PC-3 (cell line): ENCODE measurements at regions not wholly inside any gene's neighbourhood (a gene's known extent, or its start where the extent isn't known, plus 50 kb on each side); places are given as distances from the start of the nearest gene placed in this dataset.

Source experiments
- CTCF ChIP-seq: fragments of 300-600 bp; sonication (generic); conservative IDR thresholded peaks from 2 replicates; pipeline ENCODE4 v1.5.1; 2017; ENCODE audit warnings: antibody characterized with exemption, low read depth, mild to moderate bottlenecking, low read length
- EZH2 ChIP-seq: fragments of 300-600 bp; sonication (generic); IDR thresholded peaks from one replicate; pipeline ENCODE4 v1.6.1; 2017; ENCODE audit warnings: antibody characterized with exemption, mild to moderate bottlenecking, low read length; ENCODE audit not compliant: unreplicated experiment
- EZH2phosphoT487 ChIP-seq: fragments of 300-600 bp; sonication (generic); IDR thresholded peaks from 2 replicates; pipeline ENCODE4 v1.6.1; 2018; ENCODE audit warnings: mild to moderate bottlenecking, antibody characterized with exemption, low read length, borderline replicate concordance

- TF ChIP-seq CTCF: no peak
- TF ChIP-seq EZH2: no peak
- TF ChIP-seq EZH2phosphoT487: no peak
These were observed 463.5 kb upstream of the NETO1 start for GRCh38 chr18:73331212-73331772.
